Duodenal mucosa (tissue), 2 donors: ENCODE measurements at regions not wholly inside any gene's neighbourhood (a gene's known extent, or its start where the extent isn't known, plus 50 kb on each side); places are given as distances from the start of the nearest gene placed in this dataset.

Experiments used
- H3K27ac ChIP-seq: one replicate; pipeline ENCODE4 v1.7.0; 2013; ENCODE audit warnings: low read depth, low read length
- H3K27me3 ChIP-seq, 2 donors: one replicate each; pipeline ENCODE4 v1.7.0; 2013; ENCODE audit warnings: low read length in 2 of 2, control low read depth in 1 of 2; ENCODE audit not compliant: insufficient read depth in 2 of 2, control insufficient read depth in 1 of 2
- H3K36me3 ChIP-seq, 2 donors: one replicate each; pipeline ENCODE4 v1.7.0; 2013; ENCODE audit warnings: low read length in 2 of 2, control low read depth in 1 of 2; ENCODE audit not compliant: insufficient read depth in 2 of 2, control insufficient read depth in 1 of 2
- H3K4me1 ChIP-seq, 2 donors: one replicate each; pipeline ENCODE4 v1.7.0; 2013; ENCODE audit warnings: low read length in 2 of 2, control low read depth in 1 of 2; ENCODE audit not compliant: insufficient read depth in 2 of 2, control insufficient read depth in 1 of 2
- H3K4me3 ChIP-seq, 2 donors: one replicate each; pipeline ENCODE4 v1.7.0; 2013; ENCODE audit warnings: low read length in 2 of 2, low read depth in 1 of 2
- H3K9ac ChIP-seq, 2 donors: one replicate each; pipeline ENCODE4 v1.7.0; 2013; ENCODE audit warnings: low read length in 2 of 2, low read depth in 1 of 2
- H3K9me3 ChIP-seq, 2 donors: one replicate each; pipeline ENCODE4 v1.7.0; 2013; ENCODE audit warnings: low read length in 2 of 2, control low read depth in 1 of 2; ENCODE audit not compliant: control insufficient read depth in 1 of 2

DNA sequence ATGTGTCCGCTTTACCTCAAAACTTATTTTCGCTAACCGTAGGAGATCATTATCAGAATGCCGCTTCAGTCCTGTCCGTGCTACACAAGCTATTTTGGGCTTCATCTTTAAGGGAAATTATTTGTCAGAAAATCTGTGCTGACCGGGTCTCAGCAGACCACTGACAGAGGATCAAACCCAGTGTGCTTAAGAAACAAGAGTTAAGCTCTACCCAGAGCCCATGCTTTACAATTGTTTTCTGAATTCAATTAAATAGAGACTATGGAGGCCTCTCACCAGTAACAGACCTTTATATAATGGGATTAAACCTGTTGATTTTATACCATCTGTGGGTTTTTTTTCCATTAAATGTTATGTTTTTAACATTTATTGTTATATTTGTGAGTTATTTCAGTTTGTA is 1956.7 kb upstream of the PIK3C3 start:
- H3K27ac ChIP-seq, result no peak overlapping the region
- no peak overlapping the region for H3K9ac ChIP-seq
- no peaks in the 10 kb centered on the region for H3K4me1 ChIP-seq
- H3K9me3 ChIP-seq, result no peaks in the 10 kb centered on the region
- H3K4me3 ChIP-seq, result no peak overlapping the region
- H3K36me3 ChIP-seq, result no peaks in the 10 kb centered on the region
- no peaks in the 10 kb centered on the region for H3K27me3 ChIP-seq

DNA sequence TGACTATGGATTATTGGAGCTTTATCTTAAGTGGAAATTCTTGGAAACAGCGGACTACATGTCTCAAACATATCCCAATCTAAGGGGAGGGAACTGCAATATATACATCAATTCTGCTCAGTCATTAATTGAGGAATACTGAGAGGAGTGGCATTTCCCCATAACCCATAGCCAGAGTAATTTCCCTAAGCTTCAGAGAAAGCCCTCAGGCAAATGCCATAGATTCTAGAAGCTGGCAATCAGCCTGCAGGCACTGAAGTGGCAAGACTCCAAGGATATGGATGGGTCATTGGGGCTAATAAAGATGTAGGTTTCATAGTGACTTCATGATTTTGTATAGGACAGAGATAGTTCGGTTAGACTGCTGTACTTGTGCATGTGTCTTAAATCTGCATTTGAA is 1960.5 kb upstream of the PIK3C3 start:
- no peaks in the 10 kb centered on the region for H3K27me3 ChIP-seq
- no peaks in the 10 kb centered on the region for H3K4me1 ChIP-seq
- no peaks in the 10 kb centered on the region for H3K9me3 ChIP-seq
- no peak overlapping the region for H3K27ac ChIP-seq
- no peaks in the 10 kb centered on the region for H3K36me3 ChIP-seq
- H3K9ac ChIP-seq, result no peak overlapping the region
- no peak overlapping the region for H3K4me3 ChIP-seq

DNA sequence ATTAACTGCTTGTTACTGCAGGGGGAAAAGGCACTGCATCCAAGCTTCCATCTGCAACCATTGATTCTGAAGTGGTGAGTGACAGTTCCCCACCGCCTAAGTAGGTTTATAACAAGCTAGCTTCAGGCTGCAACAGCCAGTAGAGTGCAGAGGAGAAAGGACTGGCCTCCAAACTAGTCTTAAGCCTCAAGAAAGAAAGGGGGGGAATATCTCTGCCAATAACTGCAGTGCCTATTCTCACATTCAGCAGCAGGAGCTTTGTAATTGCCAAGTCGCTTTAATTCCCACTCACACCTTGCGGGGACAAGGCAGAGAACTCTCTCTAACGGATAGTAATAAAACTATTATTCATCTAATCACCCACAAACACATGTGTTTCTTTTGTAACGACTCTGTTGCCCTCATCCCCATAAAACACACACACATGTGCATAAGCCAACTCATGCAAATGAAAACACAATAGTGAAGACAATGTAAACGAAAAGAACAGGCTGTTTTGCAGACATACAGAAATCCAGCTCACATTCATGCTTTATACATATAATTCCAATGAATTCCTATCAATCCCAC is 1963.3 kb upstream of the PIK3C3 start:
- Histone ChIP-seq H3K9me3 (no peaks in the 10 kb centered on the region), H3K9ac (no peak overlapping the region), H3K27ac (no peak overlapping the region), H3K36me3 (no peaks in the 10 kb centered on the region), H3K27me3 (no peaks in the 10 kb centered on the region), H3K4me3 (no peak overlapping the region), H3K4me1 (no peaks in the 10 kb centered on the region)

GRCh38 chr18:39990540-39990939 is 1964.5 kb upstream of the PIK3C3 start:
- H3K4me3 ChIP-seq, result no peak overlapping the region
- no peaks in the 10 kb centered on the region for H3K9me3 ChIP-seq
- no peaks in the 10 kb centered on the region for H3K27me3 ChIP-seq
- H3K4me1 ChIP-seq, result no peaks in the 10 kb centered on the region
- H3K27ac ChIP-seq, result no peak overlapping the region
- H3K36me3 ChIP-seq, result no peaks in the 10 kb centered on the region
- no peak overlapping the region for H3K9ac ChIP-seq

DNA sequence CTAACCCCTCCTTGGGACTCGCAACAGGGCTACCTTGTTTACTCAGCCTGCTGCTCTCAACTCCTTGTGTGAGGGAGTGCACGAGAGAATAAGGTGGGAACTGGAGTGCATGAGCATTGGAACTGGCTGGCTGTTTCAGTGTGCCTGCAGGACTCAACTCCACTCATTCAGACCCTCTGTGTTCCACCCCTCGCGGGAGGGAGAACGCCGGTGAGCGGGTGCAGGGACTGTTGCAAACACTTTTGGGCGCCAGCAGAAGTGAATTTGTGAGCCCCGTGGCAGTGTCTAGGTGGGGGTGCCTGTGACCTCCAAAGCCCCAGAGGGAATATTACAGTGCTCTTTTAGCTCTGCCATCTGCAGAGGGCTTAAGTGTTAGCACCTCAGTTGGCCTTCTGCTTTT is 1978.3 kb upstream of the PIK3C3 start:
- H3K4me3 ChIP-seq, result no peak overlapping the region
- no peaks in the 10 kb centered on the region for H3K9me3 ChIP-seq
- no peaks in the 10 kb centered on the region for H3K4me1 ChIP-seq
- no peak overlapping the region for H3K9ac ChIP-seq
- no peaks in the 10 kb centered on the region for H3K36me3 ChIP-seq
- no peaks in the 10 kb centered on the region for H3K27me3 ChIP-seq
- no peak overlapping the region for H3K27ac ChIP-seq

- Histone ChIP-seq H3K9me3 (no peaks in the 10 kb centered on the region), H3K27me3 (no peaks in the 10 kb centered on the region), H3K4me1 (no peaks in the 10 kb centered on the region), H3K27ac (no peak overlapping the region), H3K36me3 (no peaks in the 10 kb centered on the region), H3K9ac (no peak overlapping the region), H3K4me3 (no peak overlapping the region)
These were observed 1982.5 kb upstream of the PIK3C3 start for GRCh38 chr18:39972521-39972920.

DNA sequence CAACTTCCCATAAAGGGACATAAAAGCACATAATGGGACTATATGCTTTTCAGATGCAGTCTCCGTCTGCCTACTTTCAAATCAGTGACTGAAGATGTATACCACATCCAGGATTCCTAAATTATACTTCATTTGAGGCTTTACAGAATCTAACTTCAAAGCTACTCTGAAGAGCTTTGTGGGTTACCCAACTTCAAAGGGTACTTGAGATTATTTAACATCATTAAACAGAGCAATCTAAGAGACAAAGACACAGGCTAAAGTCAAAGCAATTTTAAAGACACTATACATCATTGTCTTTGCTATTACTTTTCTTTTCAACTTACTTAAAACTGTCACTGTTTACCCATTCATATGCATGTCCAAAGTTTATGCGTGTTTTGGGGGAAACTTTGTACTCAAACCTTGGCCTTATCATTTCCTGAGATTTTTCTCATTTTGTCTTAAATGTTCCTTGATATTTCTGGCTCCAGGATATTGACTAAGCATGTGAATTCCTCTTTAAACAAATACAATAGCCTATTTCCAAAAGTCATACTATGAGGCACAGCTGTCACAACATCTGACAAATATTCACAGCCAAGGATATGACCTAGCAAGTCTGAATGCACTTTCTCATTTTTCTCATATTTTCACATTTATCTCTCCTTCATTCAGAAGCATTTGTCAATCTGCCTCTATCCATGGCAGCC is 1985.1 kb upstream of the PIK3C3 start:
- H3K27ac ChIP-seq, result no peak overlapping the region
- H3K4me1 ChIP-seq, result no peaks in the 10 kb centered on the region
- no peak overlapping the region for H3K9ac ChIP-seq
- no peaks in the 10 kb centered on the region for H3K36me3 ChIP-seq
- H3K4me3 ChIP-seq, result no peak overlapping the region
- no peaks in the 10 kb centered on the region for H3K9me3 ChIP-seq
- H3K27me3 ChIP-seq, result no peaks in the 10 kb centered on the region

GRCh38 chr18:39966275-39966674 is 1988.8 kb upstream of the PIK3C3 start:
- Histone ChIP-seq H3K27me3 (no peaks in the 10 kb centered on the region), H3K27ac (no peak overlapping the region), H3K36me3 (no peaks in the 10 kb centered on the region), H3K4me3 (no peak overlapping the region), H3K9ac (no peak overlapping the region), H3K9me3 (no peaks in the 10 kb centered on the region), H3K4me1 (no peaks in the 10 kb centered on the region)

DNA sequence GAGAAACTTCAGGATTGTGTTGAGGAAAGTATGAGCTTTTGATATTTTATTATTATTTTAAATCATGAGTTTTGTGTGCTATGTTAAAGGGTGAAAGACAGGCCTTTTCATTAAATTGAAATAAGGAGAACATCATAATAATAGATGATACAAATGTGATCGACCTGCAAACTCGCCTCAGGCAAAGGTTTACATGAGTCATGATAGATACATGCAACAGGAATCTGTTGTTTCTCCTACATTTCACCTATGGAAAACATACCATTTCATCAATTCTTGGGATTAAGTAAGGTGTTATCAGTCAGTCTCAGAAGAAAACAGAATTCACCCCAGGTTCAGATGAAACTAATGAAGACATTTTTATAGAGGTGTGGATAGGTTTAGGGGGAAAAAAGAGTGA is 1992.5 kb upstream of the PIK3C3 start:
- Histone ChIP-seq H3K4me1 (no peaks in the 10 kb centered on the region), H3K27ac (no peak overlapping the region), H3K9me3 (no peaks in the 10 kb centered on the region), H3K27me3 (no peaks in the 10 kb centered on the region), H3K36me3 (no peaks in the 10 kb centered on the region), H3K4me3 (no peak overlapping the region), H3K9ac (no peak overlapping the region)

DNA sequence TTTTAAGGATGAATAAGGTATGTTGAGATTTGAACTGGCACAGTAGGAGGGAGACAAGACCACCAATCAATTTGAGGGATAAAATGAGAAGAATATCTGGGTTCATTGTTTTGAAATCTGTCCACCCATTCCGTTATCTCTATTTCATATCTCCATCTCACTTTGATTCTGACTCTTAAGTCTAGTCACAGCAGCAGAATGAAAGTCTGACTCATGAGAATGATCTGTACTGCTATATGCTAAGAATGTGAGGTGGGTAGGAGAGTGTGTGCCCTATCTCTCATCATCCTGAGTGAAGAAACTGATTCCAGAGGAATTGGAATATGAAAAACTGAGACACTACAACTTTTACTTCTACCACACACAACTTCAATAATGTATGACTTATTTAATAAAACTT is 1994.5 kb upstream of the PIK3C3 start:
- Histone ChIP-seq H3K27ac (no peak overlapping the region), H3K9ac (no peak overlapping the region)

More for the DNA sequence above, 1994.5 kb upstream of the PIK3C3 start:
- Histone ChIP-seq H3K4me1 (no peaks in the 10 kb centered on the region), H3K36me3 (no peaks in the 10 kb centered on the region), H3K4me3 (no peak overlapping the region), H3K9me3 (no peaks in the 10 kb centered on the region), H3K27me3 (no peaks in the 10 kb centered on the region)
